Activated naive CD4-positive, alpha-beta T cell treated with anti-CD3 and anti-CD28 coated beads, Interleukin-2, amount 50 U/mL, for 72 hours (primary cell): ENCODE measurements at regions not wholly inside any gene's neighbourhood (a gene's known extent, or its start where the extent isn't known, plus 50 kb on each side); places are given as distances from the start of the nearest gene placed in this dataset.

Experiments
- ATAC-seq, 2 donors: fragments of 150-1000 bp; cut with Tn5 transposase; 2 replicates each; pipeline ENCODE4 v1.10.0; 2021; ENCODE audit warnings: mild to moderate bottlenecking in 2 of 2, moderate library complexity in 2 of 2
- DNase-seq, 2 donors: peaks; one replicate each; pipeline ENCODE4 v3.0.0; 2021 to 2022; ENCODE audit warnings: low spot score in 2 of 2
- H3K27ac Mint-ChIP-seq, 2 donors: one replicate each; pipeline ENCODE4 v1.8.0; 2022; ENCODE audit warnings: mild to moderate bottlenecking in 2 of 2, mixed read lengths in 2 of 2
- H3K36me3 Mint-ChIP-seq, 2 donors: one replicate each; pipeline ENCODE4 v1.8.0; 2022; ENCODE audit warnings: mixed read lengths in 2 of 2
- H3K9me3 Mint-ChIP-seq, 2 donors: one replicate each; pipeline ENCODE4 v1.8.0; 2022; ENCODE audit warnings: mixed read lengths in 2 of 2

- ATAC-seq (no peak), DNase-seq (no peak)
- no peak overlapping the region for H3K27ac Mint-ChIP-seq
- H3K36me3 Mint-ChIP-seq, result peaks cover 15 to 33% of the 10 kb centered on the region in 2 donors
- H3K9me3 Mint-ChIP-seq, result peaks cover 6 to 13% of the 10 kb centered on the region in 2 donors
Measured at GRCh38 chr7:86980223-86980622, 79.2 kb downstream of the ELAPOR2 start.

- H3K36me3 Mint-ChIP-seq, result peaks cover 4 to 21% of the 10 kb centered on the region in 2 donors
- ATAC-seq (peak; percentile 96 to 98), DNase-seq (peak in 1 of 2 donors; percentile 10)
- peak overlapping the region in 1 of 2 donors; percentile 33 for H3K27ac Mint-ChIP-seq
- peaks cover 0 to 5% of the 10 kb centered on the region in 2 donors for H3K9me3 Mint-ChIP-seq
Measured at GRCh38 chr7:86978808-86979506, 80.5 kb downstream of the ELAPOR2 start.

- H3K27ac Mint-ChIP-seq, result no peak overlapping the region
- H3K9me3 Mint-ChIP-seq, result peaks cover 0 to 7% of the 10 kb centered on the region in 2 donors
- ATAC-seq, result no peak
- no peak for DNase-seq
- peaks cover 0 to 5% of the 10 kb centered on the region in 2 donors for H3K36me3 Mint-ChIP-seq
Measured at GRCh38 chr7:86976958-86977357, 82.5 kb downstream of the ELAPOR2 start.

GRCh38 chr7:86975914-86976313 lies 83.5 kb downstream of the ELAPOR2 start:
- peaks cover 0 to 7% of the 10 kb centered on the region in 2 donors for H3K9me3 Mint-ChIP-seq
- no peak for DNase-seq
- H3K36me3 Mint-ChIP-seq, result no peaks in the 10 kb centered on the region
- ATAC-seq, result no peak
- no peak overlapping the region for H3K27ac Mint-ChIP-seq

- Mint-ChIP-seq H3K9me3 (peaks cover 0 to 7% of the 10 kb centered on the region in 2 donors), H3K36me3 (no peaks in the 10 kb centered on the region), H3K27ac (no peak overlapping the region)
- DNase-seq (no peak), ATAC-seq (no peak)
Measured at GRCh38 chr7:86975449-86975848, 84.0 kb downstream of the ELAPOR2 start.

GRCh38 chr7:86972072-86972471 lies 87.4 kb downstream of the ELAPOR2 start:
- Mint-ChIP-seq H3K9me3 (peaks cover 0 to 7% of the 10 kb centered on the region in 2 donors), H3K27ac (no peak overlapping the region)

GRCh38 chr7:86970986-86971385 lies 88.5 kb downstream of the ELAPOR2 start:
- no peak for DNase-seq
- no peak overlapping the region for H3K27ac Mint-ChIP-seq
- no peak for ATAC-seq
- H3K36me3 Mint-ChIP-seq, result no peaks in the 10 kb centered on the region
- peaks cover 0 to 7% of the 10 kb centered on the region in 2 donors for H3K9me3 Mint-ChIP-seq

More at GRCh38 chr7:86972072-86972471, 87.4 kb downstream of the ELAPOR2 start:
- H3K36me3 Mint-ChIP-seq, result no peaks in the 10 kb centered on the region
- DNase-seq (no peak), ATAC-seq (no peak)

- ATAC-seq (no peak), DNase-seq (no peak)
- no peak overlapping the region for H3K27ac Mint-ChIP-seq
- H3K36me3 Mint-ChIP-seq, result no peaks in the 10 kb centered on the region
- H3K9me3 Mint-ChIP-seq, result peaks cover 0 to 7% of the 10 kb centered on the region in 2 donors
Measured at GRCh38 chr7:86970547-86970946, 88.9 kb downstream of the ELAPOR2 start.

GRCh38 chr7:86969865-86970264 lies 89.6 kb downstream of the ELAPOR2 start:
- Mint-ChIP-seq H3K9me3 (peaks cover 0 to 7% of the 10 kb centered on the region in 2 donors), H3K36me3 (no peaks in the 10 kb centered on the region), H3K27ac (no peak overlapping the region)
- ATAC-seq, result no peak
- DNase-seq, result no peak

GRCh38 chr7:86968618-86969017 lies 90.8 kb downstream of the ELAPOR2 start:
- H3K9me3 Mint-ChIP-seq, result peaks cover 0 to 7% of the 10 kb centered on the region in 2 donors
- no peak for ATAC-seq
- no peak overlapping the region for H3K27ac Mint-ChIP-seq
- H3K36me3 Mint-ChIP-seq, result no peaks in the 10 kb centered on the region
- DNase-seq, result no peak

GRCh38 chr7:86966916-86967315 lies 92.5 kb downstream of the ELAPOR2 start:
- DNase-seq (no peak), ATAC-seq (no peak)
- H3K27ac Mint-ChIP-seq, result peak overlapping the region in 1 of 2 donors; percentile 3

GRCh38 chr7:86965727-86966120 lies 93.7 kb downstream of the ELAPOR2 start:
- Mint-ChIP-seq H3K36me3 (no peaks in the 10 kb centered on the region), H3K27ac (no peak overlapping the region), H3K9me3 (no peaks in the 10 kb centered on the region)
- DNase-seq (no peak), ATAC-seq (no peak)

More at GRCh38 chr7:86966916-86967315, 92.5 kb downstream of the ELAPOR2 start:
- no peaks in the 10 kb centered on the region for H3K36me3 Mint-ChIP-seq
- no peaks in the 10 kb centered on the region for H3K9me3 Mint-ChIP-seq

- DNase-seq (no peak), ATAC-seq (no peak)
- Mint-ChIP-seq H3K9me3 (no peaks in the 10 kb centered on the region), H3K27ac (no peak overlapping the region), H3K36me3 (no peaks in the 10 kb centered on the region)
Measured at GRCh38 chr7:86964973-86965726, 94.3 kb downstream of the ELAPOR2 start.

GRCh38 chr7:86963599-86964230 lies 95.7 kb downstream of the ELAPOR2 start:
- Mint-ChIP-seq H3K9me3 (peaks cover 0 to 7% of the 10 kb centered on the region in 2 donors), H3K27ac (no peak overlapping the region), H3K36me3 (no peaks in the 10 kb centered on the region)
- no peak for DNase-seq
- ATAC-seq, result peak; percentile 79 to 93

GRCh38 chr7:86962623-86963022 lies 96.8 kb downstream of the ELAPOR2 start:
- no peaks in the 10 kb centered on the region for H3K36me3 Mint-ChIP-seq
- DNase-seq, result no peak
- no peak for ATAC-seq
- H3K9me3 Mint-ChIP-seq, result peaks cover 0 to 7% of the 10 kb centered on the region in 2 donors
- H3K27ac Mint-ChIP-seq, result no peak overlapping the region

GRCh38 chr7:86961686-86962085 lies 97.8 kb downstream of the ELAPOR2 start:
- H3K9me3 Mint-ChIP-seq, result peaks cover 0 to 7% of the 10 kb centered on the region in 2 donors
- no peaks in the 10 kb centered on the region for H3K36me3 Mint-ChIP-seq
- DNase-seq, result no peak
- H3K27ac Mint-ChIP-seq, result no peak overlapping the region
- ATAC-seq, result no peak

- DNase-seq (no peak), ATAC-seq (no peak)
- H3K9me3 Mint-ChIP-seq, result peaks cover 0 to 7% of the 10 kb centered on the region in 2 donors
- no peaks in the 10 kb centered on the region for H3K36me3 Mint-ChIP-seq
- no peak overlapping the region for H3K27ac Mint-ChIP-seq
Measured at GRCh38 chr7:86958380-86958779, 101.1 kb downstream of the ELAPOR2 start.
